Vagina (tissue), 2 donors: ENCODE measurements at regions not wholly inside any gene's neighbourhood (a gene's known extent, or its start where the extent isn't known, plus 50 kb on each side); places are given as distances from the start of the nearest gene placed in this dataset.

Experiments
- CTCF ChIP-seq, 3 experiments: fragments of 450-650 bp in 2 of 3; fragments of 200-600 bp in 1 of 3; sonication (generic) in 1 of 3; IDR thresholded peaks; one replicate each; pipeline ENCODE4 v1.5.1; 2017 to 2019; ENCODE audit warnings: antibody characterized with exemption in 3 of 3, mild to moderate bottlenecking in 2 of 3, moderate library complexity in 2 of 3
- POLR2A ChIP-seq, 2 donors: fragments of 450-650 bp; IDR thresholded peaks; one replicate each; pipeline ENCODE4 v1.6.1; 2017; ENCODE audit warnings: antibody characterized with exemption in 2 of 2, mild to moderate bottlenecking in 2 of 2, moderate library complexity in 2 of 2
- POLR2AphosphoS5 ChIP-seq, 2 donors: sonication (generic); formaldehyde crosslinking; IDR thresholded peaks; one replicate each; pipeline ENCODE4 v1.9.0; 2017; ENCODE audit warnings: antibody characterized with exemption in 2 of 2, mild to moderate bottlenecking in 2 of 2, low read depth in 1 of 2; ENCODE audit not compliant: insufficient read depth in 1 of 2

GRCh38 chr2:63676135-63676534 lies 87.4 kb downstream of the MDH1 start:
- TF ChIP-seq POLR2AphosphoS5 (IDR thresholded peaks at IDR 0.05; ENCODE audit: insufficient read depth in 1 of 2, low read depth in 1 of 2): no peak
- TF ChIP-seq CTCF (IDR thresholded peaks at IDR 0.05): no peak
- TF ChIP-seq POLR2A (IDR thresholded peaks at IDR 0.05): no peak
